Panc1 (cell line): ENCODE measurements at regions not wholly inside any gene's neighbourhood (a gene's known extent, or its start where the extent isn't known, plus 50 kb on each side); places are given as distances from the start of the nearest gene placed in this dataset.

Experiments used
- ATAC-seq: fragments of 200-7000 bp; cut with Tn5 transposase; 2 replicates; pipeline ENCODE4 v1.9.1; 2020; ENCODE audit warnings: mild to moderate bottlenecking, moderate library complexity
- BruUV-seq: library from RNA; stranded (reverse); fragments of 400-500 nt; replicated peaks from 2 replicates; lab custom pipeline; 2021; lab: Mats Ljungman, UMichigan
- CTCF ChIA-PET: fragments of 300-600 bp; sonication (Branson Sonifier 250); formaldehyde crosslinking; loops from one replicate; lab custom pipeline; 2022; ENCODE audit warnings: antibody characterized with exemption; lab: Charles Lee
- POLR2A ChIA-PET: fragments of 300-600 bp; sonication (Branson Sonifier 250); formaldehyde crosslinking; loops from one replicate; lab custom pipeline; 2022; ENCODE audit warnings: antibody characterized with exemption; lab: Charles Lee
- DNase-seq: peaks from one replicate; pipeline ENCODE4 v3.0.0-alpha.2; 2010; ENCODE audit warnings: low read depth, low spot score
- H3K27ac ChIP-seq: 2 replicates; pipeline ENCODE4 v1.5.1; 2011; ENCODE audit warnings: mild to moderate bottlenecking, low read length, inconsistent platforms
- H3K27me3 ChIP-seq: fragments of 200-500 bp; sonication (Bioruptor generic); 2 replicates; pipeline ENCODE4 v1.6.0; 2014; ENCODE audit warnings: low read length, inconsistent platforms; ENCODE audit not compliant: control insufficient read depth, insufficient read depth
- H3K36me3 ChIP-seq: fragments of 200-500 bp; sonication (Bioruptor generic); 2 replicates; pipeline ENCODE4 v1.5.1; 2014; ENCODE audit warnings: inconsistent platforms, mild to moderate bottlenecking, low read length, moderate library complexity; ENCODE audit not compliant: control insufficient read depth, insufficient read depth
- H3K4me1 ChIP-seq: 2 replicates; pipeline ENCODE4 v1.5.1; 2011; ENCODE audit warnings: inconsistent platforms, mild to moderate bottlenecking, low read length, moderate library complexity; ENCODE audit not compliant: control insufficient read depth, insufficient read depth
- H3K4me3 ChIP-seq, 2 experiments: 2 replicates each; pipeline ENCODE4 v1.5.1; 2011 to 2012; ENCODE audit warnings: low read depth in 2 of 2, low read length in 2 of 2, mild to moderate bottlenecking in 2 of 2, inconsistent platforms in 1 of 2, moderate library complexity in 1 of 2
- H3K9me3 ChIP-seq: fragments of 200-500 bp; sonication (Bioruptor generic); 2 replicates; pipeline ENCODE4 v1.5.1; 2014; ENCODE audit warnings: low read depth, mild to moderate bottlenecking, inconsistent platforms, low read length, moderate library complexity; ENCODE audit not compliant: control insufficient read depth, insufficient read depth
- CTCF ChIP-seq: fragments of 450-650 bp; IDR thresholded peaks from 2 replicates; pipeline ENCODE4 v1.5.1; 2017; ENCODE audit warnings: mild to moderate bottlenecking
- POLR2AphosphoS5 ChIP-seq: IDR thresholded peaks from 2 replicates; pipeline ENCODE4 v1.6.1; 2012; ENCODE audit warnings: mild to moderate bottlenecking, low read depth, low read length, moderate library complexity
- REST ChIP-seq, 2 experiments: IDR thresholded peaks; 2 replicates each; pipeline ENCODE4 v1.6.1; 2011 to 2012; ENCODE audit warnings: low read depth in 2 of 2, control low read depth in 1 of 2, low read length in 1 of 2, mild to moderate bottlenecking in 1 of 2, moderate library complexity in 1 of 2; ENCODE audit not compliant: insufficient read depth in 1 of 2
- SIN3A ChIP-seq: IDR thresholded peaks from 2 replicates; pipeline ENCODE4 v1.6.1; 2012; ENCODE audit warnings: low read depth, mild to moderate bottlenecking, low read length, moderate library complexity, borderline replicate concordance; ENCODE audit not compliant: insufficient read depth
- TCF7L2 ChIP-seq: IDR thresholded peaks from 2 replicates; pipeline ENCODE4 v1.6.1; 2011; ENCODE audit warnings: mild to moderate bottlenecking, low read depth, low read length, inconsistent platforms
- in situ Hi-C: cut with HindIII; loops from 2 replicates; pipeline ENCODE4 v1.10.0; 2016; ENCODE audit warnings: low sequenced_read_pairs, low pct_unique_long_range_greater_than_20kb
- intact Hi-C: fragments of 100-400 bp; cut with micrococcal nuclease; formaldehyde crosslinking; loops from one replicate; pipeline ENCODE4 v1.10.0; 2022; ENCODE audit not compliant: unreplicated experiment

- no peaks in the 10 kb centered on the region for H3K36me3 ChIP-seq
- intact Hi-C loops = no loop called here
- POLR2A ChIA-PET = no interaction called here
- no peaks in the 10 kb centered on the region for H3K9me3 ChIP-seq
- BruUV-seq = no TSS peak
- H3K4me3 ChIP-seq = no peak overlapping the region
- TF ChIP-seq POLR2AphosphoS5 = no peak
- no peak for TF ChIP-seq CTCF
- no peak for TF ChIP-seq SIN3A
- TF ChIP-seq REST (IDR thresholded peaks at IDR 0.05; ENCODE audit: insufficient read depth in 1 of 2, low read depth in 2 of 2, low read length in 1 of 2) = no peak
- TF ChIP-seq TCF7L2 = no peak
- CTCF ChIA-PET = no interaction called here
- no peak overlapping the region for H3K27ac ChIP-seq
- no peaks in the 10 kb centered on the region; the same call in 1 of the 2 replicates for H3K4me1 ChIP-seq
- ATAC-seq (no peak), DNase-seq (no peak)
- no peaks in the 10 kb centered on the region for H3K27me3 ChIP-seq
- in situ Hi-C loops = no loop called here
These were observed 315.4 kb downstream of the MCTP2 start for GRCh38 chr15:94546808-94547207.

GRCh38 chr15:94547711-94548110 lies 316.4 kb downstream of the MCTP2 start:
- Histone ChIP-seq H3K27ac (no peak overlapping the region), H3K4me1 (no peaks in the 10 kb centered on the region; the same call in 1 of the 2 replicates), H3K27me3 (no peaks in the 10 kb centered on the region), H3K9me3 (no peaks in the 10 kb centered on the region), H3K36me3 (no peaks in the 10 kb centered on the region), H3K4me3 (no peak overlapping the region)
- no TSS peak for BruUV-seq
- intact Hi-C loops (no loop called here), in situ Hi-C loops (no loop called here)
- DNase-seq (no peak), ATAC-seq (no peak)
- POLR2A ChIA-PET = no interaction called here
- TF ChIP-seq CTCF (no peak), REST (IDR thresholded peaks at IDR 0.05; ENCODE audit: insufficient read depth in 1 of 2, low read depth in 2 of 2, low read length in 1 of 2) (no peak), POLR2AphosphoS5 (no peak), TCF7L2 (no peak), SIN3A (no peak)
- CTCF ChIA-PET = no interaction called here
